ENCODE measurements at regions not wholly inside any gene's neighbourhood (a gene's known extent, or its start where the extent isn't known, plus 50 kb on each side); places are given as distances from the start of the nearest gene placed in this dataset.

- no peak for TF ChIP-seq CHD4 (IDR thresholded peaks at IDR 0.05)
- TF ChIP-seq POU2F2 (IDR thresholded peaks at IDR 0.05; ENCODE audit: borderline replicate concordance, low read depth, low read length): no peak
- no peak for TF ChIP-seq MLLT1 (IDR thresholded peaks at IDR 0.05)
- TF ChIP-seq SPI1 (IDR thresholded peaks at IDR 0.05; ENCODE audit: borderline replicate concordance, insufficient read depth, low read depth, low read length): no peak
- no peak for TF ChIP-seq FOXM1 (IDR thresholded peaks at IDR 0.05; ENCODE audit: low read depth, low read length)
- TF ChIP-seq ZNF274 (IDR thresholded peaks at IDR 0.05; ENCODE audit: insufficient read depth, insufficient read length): no peak
- no peak for TF ChIP-seq MAX (IDR thresholded peaks at IDR 0.05; ENCODE audit: low read depth, low read length)
- TF ChIP-seq NFYB (IDR thresholded peaks at IDR 0.05; ENCODE audit: insufficient read depth, low read depth, low read length): no peak
- TF ChIP-seq DPF2 (IDR thresholded peaks at IDR 0.05): no peak
- TF ChIP-seq NBN (IDR thresholded peaks at IDR 0.05): no peak
- no peak for TF ChIP-seq BMI1 (IDR thresholded peaks at IDR 0.05; ENCODE audit: borderline replicate concordance)
- no peak for TF ChIP-seq NR2C1 (IDR thresholded peaks at IDR 0.05)
These were observed 105.3 kb upstream of the FAM20A start (continued) for GRCh38 chr17:68706356-68706920.

- no peak for FAIRE-seq
- Histone ChIP-seq H3K27me3 (replicated peaks in 1 of 2; ENCODE audit: control insufficient read depth in 2 of 2, insufficient read depth in 2 of 2, low read length in 1 of 2) (no peaks in the 10 kb centered on the region; a peak in 1 of 4 replicates), H3K9ac (ENCODE audit: control insufficient read depth, insufficient read depth, low read length) (no peak overlapping the region), H3K36me3 (ENCODE audit: control insufficient read depth in 2 of 2, insufficient read depth in 2 of 2, low read length in 1 of 2) (no peaks in the 10 kb centered on the region; a peak in 1 of 4 replicates), H3K27ac (ENCODE audit: control insufficient read depth, insufficient read depth) (no peak overlapping the region), H4K20me1 (ENCODE audit: control insufficient read depth, insufficient read depth) (no peaks in the 10 kb centered on the region), H3K4me1 (ENCODE audit: control insufficient read depth, insufficient read depth, low read length) (no peaks in the 10 kb centered on the region), H2AFZ (ENCODE audit: control insufficient read depth, low read depth, low read length) (no peak overlapping the region), H3K9me3 (replicated peaks; ENCODE audit: control insufficient read depth, insufficient read depth, low read length) (no peaks in the 10 kb centered on the region), H3K79me2 (ENCODE audit: control insufficient read depth, insufficient read depth, low read length) (no peaks in the 10 kb centered on the region), H3K4me2 (ENCODE audit: control insufficient read depth, insufficient read depth) (no peak overlapping the region), H3K4me3 (no peak overlapping the region)
- ChIA-PET CTCF (no interaction called here), POLR2A (no interaction called here), SMC1A (ENCODE audit: uncharacterized antibody, unreplicated experiment) (no interaction called here), RAD21 (ENCODE audit: unreplicated experiment) (interaction anchor here (1.4 kb wide), 1 partner anchor 47 kb away, joined by 3 read pairs; no protein-coding TSS in a partner anchor)
- in situ Hi-C loops (cut with MboI) (no loop called here), intact Hi-C loops (cut with micrococcal nuclease; ENCODE audit: unreplicated experiment) (no loop called here)
- ATAC-seq: no peak
- 0% methylated on average over 3 of the region's 3 CpGs for whole genome bisulfite sequencing (ENCODE audit: insufficient coverage, insufficient replicate concordance, low lambda C conversion rate, missing lambda C conversion rate)
- no TSS peak for BruUV-seq (replicated peaks)
- DNase-seq (ENCODE audit: low read depth, low spot score): no peak
- no peak for TF ChIP-seq NR2C2 (IDR thresholded peaks at IDR 0.05; ENCODE audit: borderline replicate concordance, control insufficient read depth, insufficient read length, low read depth)
These were observed 104.5 kb upstream of the FAM20A start for GRCh38 chr17:68705714-68706076.
